ENCODE measurements at regions not wholly inside any gene's neighbourhood (a gene's known extent, or its start where the extent isn't known, plus 50 kb on each side); places are given as distances from the start of the nearest gene placed in this dataset.

DNA sequence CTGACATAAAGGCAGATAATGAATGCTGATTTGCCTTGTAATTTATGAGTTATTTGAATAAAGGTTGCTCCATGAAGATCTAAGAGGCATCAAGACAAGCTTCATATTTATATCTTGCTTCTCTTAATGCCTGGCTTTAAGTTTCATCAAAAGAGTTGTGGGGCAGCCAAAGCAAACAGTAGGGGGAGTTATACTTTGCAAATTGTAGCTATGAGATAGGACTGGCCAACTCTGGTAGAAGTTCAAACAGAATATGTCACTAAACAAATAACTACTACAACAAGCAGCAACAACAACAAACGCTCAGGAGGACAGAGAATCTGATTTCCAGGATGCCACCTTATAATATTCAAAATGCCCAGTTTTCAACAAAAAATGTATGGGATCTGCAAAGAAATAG lies 69.1 kb upstream of the PLAC1 start:
- H3K4me2 ChIP-seq (ENCODE audit: low read depth, low read length, poor library complexity, severe bottlenecking): no peak overlapping the region
- H3K27me3 ChIP-seq (ENCODE audit: low read length): 0 out of 2 replicates have a peak, but pooled peaks cover 2% of the 10 kb centered on the region
- no peak overlapping the region for H2AFZ ChIP-seq (ENCODE audit: low read length)
- H3K36me3 ChIP-seq (ENCODE audit: insufficient read depth, low read length): no peaks in the 10 kb centered on the region
- no peaks in the 10 kb centered on the region for H3K4me1 ChIP-seq (ENCODE audit: low read length)
- no peak for DNase-seq
- no peak overlapping the region for H3K4me3 ChIP-seq (ENCODE audit: low read length)
- H4K20me1 ChIP-seq (ENCODE audit: insufficient read depth, low read depth, low read length): no peaks in the 10 kb centered on the region
- no peak overlapping the region for H3K27ac ChIP-seq (ENCODE audit: low read length)
- H3K9ac ChIP-seq (ENCODE audit: low read length): no peak overlapping the region
- H3K9me2 ChIP-seq (replicated peaks; ENCODE audit: insufficient read depth, low read length): no peaks in the 10 kb centered on the region
- no peaks in the 10 kb centered on the region for H3K9me3 ChIP-seq (ENCODE audit: low read length)
- no peaks in the 10 kb centered on the region for H3K79me2 ChIP-seq (ENCODE audit: low read length)

DNA sequence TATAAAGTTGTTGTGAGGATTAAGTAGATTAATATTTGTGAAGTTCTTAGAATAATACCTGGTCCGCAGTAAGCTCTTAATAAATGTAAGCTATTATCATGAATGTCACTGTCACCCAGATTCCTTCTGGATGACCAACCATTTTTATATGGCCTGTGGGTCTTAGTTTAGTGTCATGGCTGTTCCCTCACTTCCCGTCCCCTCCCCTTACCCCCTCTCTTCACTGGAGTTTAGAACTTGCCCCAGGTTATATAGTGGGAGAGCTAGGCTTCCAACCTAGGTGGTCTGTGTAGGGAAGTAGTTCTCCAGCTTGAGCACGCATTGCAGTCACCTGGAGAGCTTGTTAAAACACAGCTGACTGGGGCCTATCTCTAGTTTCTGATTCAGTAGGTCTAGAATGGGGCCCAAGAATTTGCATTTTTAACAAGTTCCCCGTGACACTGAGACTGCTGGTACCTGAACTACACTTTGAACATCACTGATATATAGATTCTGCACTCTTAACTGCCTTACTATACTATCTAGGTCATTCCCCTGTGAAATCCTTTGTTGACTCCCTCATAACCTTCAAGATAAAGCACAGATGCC lies 66.9 kb upstream of the PLAC1 start:
- DNase-seq: no peak
- Histone ChIP-seq H3K4me1 (ENCODE audit: low read length) (no peaks in the 10 kb centered on the region), H4K20me1 (ENCODE audit: insufficient read depth, low read depth, low read length) (no peaks in the 10 kb centered on the region), H3K9me2 (replicated peaks; ENCODE audit: insufficient read depth, low read length) (no peaks in the 10 kb centered on the region), H3K79me2 (ENCODE audit: low read length) (no peaks in the 10 kb centered on the region), H3K9me3 (ENCODE audit: low read length) (no peaks in the 10 kb centered on the region), H3K27ac (ENCODE audit: low read length) (no peak overlapping the region), H3K4me2 (ENCODE audit: low read depth, low read length, poor library complexity, severe bottlenecking) (no peak overlapping the region), H3K4me3 (ENCODE audit: low read length) (no peak overlapping the region), H3K27me3 (ENCODE audit: low read length) (0 out of 2 replicates have a peak, but pooled peaks cover 2% of the 10 kb centered on the region), H3K9ac (ENCODE audit: low read length) (no peak overlapping the region), H2AFZ (ENCODE audit: low read length) (no peak overlapping the region), H3K36me3 (ENCODE audit: insufficient read depth, low read length) (no peaks in the 10 kb centered on the region)

DNA sequence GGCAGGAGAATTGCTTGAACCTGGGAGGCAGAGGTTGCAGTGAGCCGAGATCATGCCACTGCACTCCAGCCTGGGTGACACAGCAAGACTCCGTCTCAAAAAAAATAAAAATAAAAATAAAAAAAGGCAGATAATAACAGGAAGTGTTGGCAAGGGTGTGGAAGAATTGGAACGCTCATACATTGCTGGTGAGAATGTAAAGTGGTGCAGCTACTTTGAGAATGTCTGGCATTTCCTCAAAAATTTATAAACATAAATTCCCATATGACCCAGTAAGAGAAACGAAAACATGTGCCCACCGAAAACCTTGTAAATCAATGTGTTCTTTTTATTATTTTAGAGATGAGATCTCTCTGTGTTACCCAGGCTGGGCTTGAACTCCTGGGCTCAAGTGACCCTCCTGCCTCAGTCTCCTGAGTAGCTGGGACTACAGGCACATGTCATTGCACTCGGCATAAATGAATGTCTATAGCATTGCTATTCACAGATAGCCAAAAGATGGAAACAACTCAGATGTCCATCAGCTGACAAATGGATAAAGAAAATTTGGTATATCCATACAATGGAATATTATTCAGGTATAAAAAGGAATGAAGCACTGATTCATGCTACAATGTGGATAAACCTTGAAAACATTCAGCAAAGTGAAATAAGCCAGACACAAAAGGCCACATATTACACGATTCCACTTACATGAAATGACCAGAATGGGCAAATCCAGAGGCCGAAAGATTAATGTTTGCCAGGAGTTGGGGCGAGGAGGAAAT lies 63.7 kb upstream of the PLAC1 start:
- Histone ChIP-seq H3K4me1 (ENCODE audit: low read length) (peaks cover 8% of the 10 kb centered on the region), H3K9me3 (ENCODE audit: low read length) (no peaks in the 10 kb centered on the region), H3K4me2 (ENCODE audit: low read depth, low read length, poor library complexity, severe bottlenecking) (no peak overlapping the region), H2AFZ (ENCODE audit: low read length) (no peak overlapping the region), H3K9me2 (replicated peaks; ENCODE audit: insufficient read depth, low read length) (no peaks in the 10 kb centered on the region), H3K4me3 (ENCODE audit: low read length) (no peak overlapping the region), H3K27ac (ENCODE audit: low read length) (no peak overlapping the region), H3K27me3 (ENCODE audit: low read length) (no peaks in the 10 kb centered on the region), H4K20me1 (ENCODE audit: insufficient read depth, low read depth, low read length) (no peaks in the 10 kb centered on the region), H3K9ac (ENCODE audit: low read length) (no peak overlapping the region), H3K36me3 (ENCODE audit: insufficient read depth, low read length) (no peaks in the 10 kb centered on the region), H3K79me2 (ENCODE audit: low read length) (no peaks in the 10 kb centered on the region)
- DNase-seq: no peak

DNA sequence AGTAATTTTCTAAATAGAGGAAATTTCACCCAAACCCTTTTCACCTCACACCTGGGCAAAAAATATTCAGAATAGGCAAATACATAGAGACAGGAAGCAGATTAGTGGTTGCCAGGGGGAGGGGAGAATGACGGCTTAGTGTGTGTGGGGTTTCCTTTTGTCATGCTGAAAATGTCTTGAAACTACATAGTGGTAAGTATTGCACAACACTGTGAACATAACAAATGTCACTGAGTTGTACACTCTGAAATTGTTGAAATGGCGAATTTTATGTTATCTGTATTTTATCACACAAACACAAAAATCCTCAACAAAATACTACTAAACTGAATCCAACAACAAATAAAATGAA lies 60.7 kb upstream of the PLAC1 start:
- Histone ChIP-seq H3K36me3 (ENCODE audit: insufficient read depth, low read length) (no peaks in the 10 kb centered on the region), H4K20me1 (ENCODE audit: insufficient read depth, low read depth, low read length) (no peaks in the 10 kb centered on the region), H3K79me2 (ENCODE audit: low read length) (no peaks in the 10 kb centered on the region), H3K4me3 (ENCODE audit: low read length) (no peak overlapping the region), H3K9me3 (ENCODE audit: low read length) (no peaks in the 10 kb centered on the region), H3K4me1 (ENCODE audit: low read length) (peaks cover 8% of the 10 kb centered on the region), H3K9me2 (replicated peaks; ENCODE audit: insufficient read depth, low read length) (no peaks in the 10 kb centered on the region), H3K4me2 (ENCODE audit: low read depth, low read length, poor library complexity, severe bottlenecking) (no peak overlapping the region), H3K27me3 (ENCODE audit: low read length) (no peaks in the 10 kb centered on the region), H2AFZ (ENCODE audit: low read length) (no peak overlapping the region), H3K27ac (ENCODE audit: low read length) (no peak overlapping the region), H3K9ac (ENCODE audit: low read length) (no peak overlapping the region)
- DNase-seq: no peak

DNA sequence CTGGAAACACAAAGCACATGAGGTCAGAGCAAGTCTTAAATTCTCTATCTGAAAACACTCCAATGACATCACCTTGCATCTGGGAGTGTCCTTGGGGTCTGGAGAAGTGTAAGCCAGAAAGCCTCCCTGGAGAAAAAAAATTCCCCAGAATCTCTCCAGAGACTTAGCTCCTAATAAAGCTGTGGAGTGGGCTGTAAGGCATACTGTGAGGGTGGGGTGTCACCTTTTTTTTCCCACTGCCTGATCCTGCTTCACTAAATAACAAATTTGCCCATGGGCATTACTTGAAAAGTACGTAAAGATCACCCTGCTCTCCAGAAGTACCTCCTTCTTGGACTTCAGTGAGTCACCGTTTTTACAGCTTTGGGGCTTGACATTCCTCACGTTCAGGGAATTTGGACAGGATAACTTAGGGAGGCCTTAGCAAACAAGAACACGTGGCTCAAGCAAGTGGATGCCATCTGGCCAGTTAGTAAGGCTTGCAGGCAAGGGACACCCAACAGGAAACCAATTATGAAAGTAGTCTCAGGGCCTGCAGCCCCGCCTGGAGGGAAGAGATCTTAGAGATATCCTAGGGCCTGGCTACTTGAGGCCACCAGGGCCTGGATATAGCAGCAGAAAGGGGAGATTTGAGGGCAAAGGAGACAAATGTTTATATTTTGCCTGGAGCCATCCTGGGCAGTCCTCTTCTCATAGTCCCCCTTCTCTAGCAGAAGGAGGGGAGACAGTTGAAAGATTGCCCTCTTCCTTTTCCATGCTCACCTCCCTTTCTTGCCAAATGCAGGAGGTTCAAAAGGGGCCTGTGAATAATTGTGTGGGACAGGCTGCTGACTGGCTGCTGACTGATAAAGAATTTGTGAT lies 60.1 kb upstream of the PLAC1 start:
- Histone ChIP-seq H3K36me3 (ENCODE audit: insufficient read depth, low read length) (no peaks in the 10 kb centered on the region), H3K27ac (ENCODE audit: low read length) (no peak overlapping the region), H2AFZ (ENCODE audit: low read length) (no peak overlapping the region), H3K4me2 (ENCODE audit: low read depth, low read length, poor library complexity, severe bottlenecking) (no peak overlapping the region), H4K20me1 (ENCODE audit: insufficient read depth, low read depth, low read length) (no peaks in the 10 kb centered on the region), H3K4me3 (ENCODE audit: low read length) (no peak overlapping the region), H3K27me3 (ENCODE audit: low read length) (no peaks in the 10 kb centered on the region), H3K79me2 (ENCODE audit: low read length) (no peaks in the 10 kb centered on the region), H3K4me1 (ENCODE audit: low read length) (peaks cover 8% of the 10 kb centered on the region), H3K9ac (ENCODE audit: low read length) (no peak overlapping the region), H3K9me2 (replicated peaks; ENCODE audit: insufficient read depth, low read length) (no peaks in the 10 kb centered on the region), H3K9me3 (ENCODE audit: low read length) (no peaks in the 10 kb centered on the region)
- no peak for DNase-seq

DNA sequence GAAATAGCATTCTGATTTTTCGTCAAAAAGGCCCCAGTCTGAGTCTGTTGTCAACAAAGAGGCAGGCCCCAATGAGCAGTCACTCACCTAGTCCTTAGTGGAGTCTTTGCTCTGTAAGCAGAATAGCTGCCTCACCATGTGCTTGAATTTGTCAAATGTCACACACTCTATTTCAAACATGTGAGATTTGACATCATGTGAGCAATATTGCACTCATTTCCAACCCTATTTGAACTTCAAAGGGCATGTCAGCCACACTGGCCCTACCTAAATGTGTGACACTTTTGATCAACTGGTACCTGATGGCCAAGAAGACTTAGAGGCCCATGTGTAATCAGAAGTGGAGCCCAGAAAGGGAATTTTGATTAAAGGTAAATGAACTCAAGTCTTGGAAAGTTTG lies 59.4 kb upstream of the PLAC1 start:
- no peak for DNase-seq
- Histone ChIP-seq H3K27ac (ENCODE audit: low read length) (no peak overlapping the region), H3K36me3 (ENCODE audit: insufficient read depth, low read length) (no peaks in the 10 kb centered on the region), H3K27me3 (ENCODE audit: low read length) (no peaks in the 10 kb centered on the region), H3K4me2 (ENCODE audit: low read depth, low read length, poor library complexity, severe bottlenecking) (no peak overlapping the region), H3K9me2 (replicated peaks; ENCODE audit: insufficient read depth, low read length) (no peaks in the 10 kb centered on the region), H3K4me1 (ENCODE audit: low read length) (peaks cover 8% of the 10 kb centered on the region), H3K9ac (ENCODE audit: low read length) (no peak overlapping the region), H3K79me2 (ENCODE audit: low read length) (no peaks in the 10 kb centered on the region), H2AFZ (ENCODE audit: low read length) (no peak overlapping the region), H3K4me3 (ENCODE audit: low read length) (no peak overlapping the region), H4K20me1 (ENCODE audit: insufficient read depth, low read depth, low read length) (no peaks in the 10 kb centered on the region), H3K9me3 (ENCODE audit: low read length) (no peaks in the 10 kb centered on the region)

DNA sequence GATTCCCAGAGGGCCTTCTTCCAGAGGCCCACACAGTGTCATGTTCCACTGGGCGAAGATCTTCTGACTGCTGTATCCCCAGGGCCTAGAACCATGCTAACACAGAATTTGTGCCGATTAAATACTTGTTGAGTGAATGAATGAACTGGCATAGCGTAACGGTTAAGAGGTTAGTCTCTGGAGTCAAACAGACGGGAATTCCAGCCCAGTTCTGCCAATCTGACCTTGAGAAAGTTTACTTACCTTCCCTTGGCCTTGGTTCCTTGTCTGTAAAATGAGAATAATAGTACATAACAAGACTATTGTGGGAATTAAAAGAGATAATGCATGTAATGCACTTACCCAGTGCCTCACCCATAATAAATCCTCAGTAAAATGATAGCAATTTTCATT lies 58.3 kb upstream of the PLAC1 start:
- no peak for DNase-seq
- Histone ChIP-seq H3K9me2 (replicated peaks; ENCODE audit: insufficient read depth, low read length) (no peaks in the 10 kb centered on the region), H3K9ac (ENCODE audit: low read length) (no peak overlapping the region), H3K36me3 (ENCODE audit: insufficient read depth, low read length) (no peaks in the 10 kb centered on the region), H3K27me3 (ENCODE audit: low read length) (no peaks in the 10 kb centered on the region), H2AFZ (ENCODE audit: low read length) (no peak overlapping the region), H3K27ac (ENCODE audit: low read length) (no peak overlapping the region), H3K79me2 (ENCODE audit: low read length) (no peaks in the 10 kb centered on the region), H3K4me3 (ENCODE audit: low read length) (no peak overlapping the region), H3K4me1 (ENCODE audit: low read length) (peaks cover 8% of the 10 kb centered on the region), H3K4me2 (ENCODE audit: low read depth, low read length, poor library complexity, severe bottlenecking) (no peak overlapping the region), H3K9me3 (ENCODE audit: low read length) (no peaks in the 10 kb centered on the region), H4K20me1 (ENCODE audit: insufficient read depth, low read depth, low read length) (no peaks in the 10 kb centered on the region)

DNA sequence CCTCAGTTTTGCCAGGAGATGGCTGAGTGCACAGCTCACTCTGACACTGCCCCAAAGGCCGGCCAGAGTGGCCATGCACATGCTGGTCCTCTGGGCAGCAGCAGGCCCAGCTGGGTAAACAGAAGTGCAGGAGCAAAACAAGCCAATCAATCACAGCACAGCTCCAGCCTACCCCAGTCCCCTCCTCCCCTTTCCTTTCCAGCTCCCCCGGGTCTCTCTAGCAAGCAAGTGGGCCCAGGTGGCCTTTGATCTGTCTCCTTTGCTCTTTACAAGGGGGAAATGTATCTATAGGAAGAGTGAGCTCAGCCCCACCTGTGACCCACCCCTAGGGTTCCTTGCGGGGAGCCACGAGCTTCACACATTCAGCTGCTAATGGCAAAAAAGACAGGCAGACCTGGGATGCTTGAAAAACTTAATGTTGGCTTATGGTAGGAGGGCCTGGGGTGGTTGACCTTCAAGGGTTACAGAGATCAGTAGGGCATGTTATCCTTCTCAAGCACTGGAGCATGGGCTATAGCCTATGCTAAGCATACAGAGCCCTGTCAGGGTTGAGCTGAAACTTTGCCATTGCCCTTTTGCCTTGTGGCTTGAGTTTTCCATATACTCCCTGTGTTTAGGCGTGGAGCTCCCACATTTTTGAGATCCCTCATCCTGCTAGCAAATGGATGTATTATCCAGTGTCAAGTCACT lies 57.8 kb upstream of the PLAC1 start:
- Histone ChIP-seq H3K4me1 (ENCODE audit: low read length) (peaks cover 8% of the 10 kb centered on the region), H3K9me2 (replicated peaks; ENCODE audit: insufficient read depth, low read length) (no peaks in the 10 kb centered on the region), H3K4me3 (ENCODE audit: low read length) (no peak overlapping the region), H4K20me1 (ENCODE audit: insufficient read depth, low read depth, low read length) (no peaks in the 10 kb centered on the region), H3K9me3 (ENCODE audit: low read length) (no peaks in the 10 kb centered on the region), H3K27me3 (ENCODE audit: low read length) (no peaks in the 10 kb centered on the region), H3K79me2 (ENCODE audit: low read length) (no peaks in the 10 kb centered on the region), H3K9ac (ENCODE audit: low read length) (no peak overlapping the region), H3K36me3 (ENCODE audit: insufficient read depth, low read length) (no peaks in the 10 kb centered on the region), H3K27ac (ENCODE audit: low read length) (no peak overlapping the region), H2AFZ (ENCODE audit: low read length) (no peak overlapping the region), H3K4me2 (ENCODE audit: low read depth, low read length, poor library complexity, severe bottlenecking) (no peak overlapping the region)
- DNase-seq: no peak
